MM.1S (cell line): ENCODE measurements at regions not wholly inside any gene's neighbourhood (a gene's known extent, or its start where the extent isn't known, plus 50 kb on each side); places are given as distances from the start of the nearest gene placed in this dataset.

Experiments
- CTCF ChIP-seq: fragments of 300-600 bp; sonication (generic); IDR thresholded peaks from 2 replicates; pipeline ENCODE4 v1.5.1; 2016; ENCODE audit warnings: antibody characterized with exemption, low read length, mixed read lengths
- EZH2 ChIP-seq: fragments of 300-600 bp; sonication (generic); optimal IDR thresholded peaks from 2 replicates; pipeline ENCODE3; 2017; ENCODE audit warnings: low read depth, mild to moderate bottlenecking, antibody characterized with exemption, low read length, mixed read lengths
- EZH2phosphoT487 ChIP-seq: fragments of 300-600 bp; sonication (generic); IDR thresholded peaks from 2 replicates; pipeline ENCODE4 v1.6.1; 2018; ENCODE audit warnings: antibody characterized with exemption, low read length

GRCh38 chr11:16430674-16431073 is 74.3 kb upstream of the SOX6 start:
- TF ChIP-seq CTCF (no peak), EZH2phosphoT487 (no peak), EZH2 (no peak)
